Esophagus mucosa (tissue), 1 donor: ENCODE measurements at regions not wholly inside any gene's neighbourhood (a gene's known extent, or its start where the extent isn't known, plus 50 kb on each side); places are given as distances from the start of the nearest gene placed in this dataset.
"Not testable (repeated sequence)": the region's sequence is repeated elsewhere in the genome, so short reads cannot be mapped to it uniquely, and the experiment has no call there.

Experiments used
- ATAC-seq: fragments of 200-7000 bp; cut with Tn5 transposase; one replicate; pipeline ENCODE4 v1.9.1; 2020
- donor health status: DM: yes; HTN: yes; CAD: no.

GRCh38 chr1:157205982-157206381 is 67.8 kb upstream of the ETV3 start:
- not testable (repeated sequence) for ATAC-seq

DNA sequence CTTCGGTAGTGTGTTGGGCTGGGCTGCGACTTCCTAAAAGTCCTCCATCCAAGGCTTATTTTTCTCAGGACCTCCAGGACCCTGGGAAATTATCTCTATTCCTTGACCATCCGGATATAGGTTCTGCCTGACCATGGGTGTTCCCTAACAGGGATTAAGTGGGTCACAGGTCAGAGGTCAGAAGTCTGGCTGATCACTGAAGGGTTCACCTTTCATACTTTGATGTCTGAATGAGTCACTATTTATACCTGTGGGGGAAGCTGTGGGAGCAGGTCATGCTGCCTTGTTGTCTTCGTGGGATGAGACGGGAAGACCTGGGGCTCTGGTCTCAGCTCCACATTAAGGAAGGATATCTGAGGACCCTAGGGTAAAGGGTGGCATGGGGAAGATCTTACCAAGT is 65.0 kb upstream of the ETV3 start:
- ATAC-seq: no peak

GRCh38 chr1:157202331-157202730 is 64.1 kb upstream of the ETV3 start:
- no peak for ATAC-seq

DNA sequence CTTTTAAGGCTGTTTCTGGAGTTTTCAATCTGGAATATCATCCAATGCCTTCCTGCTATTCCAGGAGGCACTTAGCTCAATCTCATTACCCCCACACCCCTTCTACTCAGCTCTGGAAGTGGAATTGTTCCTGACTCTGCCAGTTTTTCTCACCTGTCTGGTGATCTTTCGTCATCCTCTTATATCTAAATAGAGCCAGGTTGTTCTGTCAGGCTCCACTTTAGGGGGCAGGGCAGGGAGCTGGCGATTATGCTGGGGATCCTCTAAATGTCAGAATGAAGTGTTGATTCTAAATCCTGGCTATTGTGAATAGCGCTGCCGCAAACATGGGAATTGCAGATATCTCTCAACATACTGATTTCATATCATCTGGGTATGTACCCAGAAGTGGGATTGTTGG is 63.6 kb upstream of the ETV3 start:
- no peak for ATAC-seq

- no peak for ATAC-seq
These were observed 62.3 kb upstream of the ETV3 start for GRCh38 chr1:157200451-157200850.

GRCh38 chr1:157199421-157199755 is 61.2 kb upstream of the ETV3 start:
- peak; percentile 46 for ATAC-seq

DNA sequence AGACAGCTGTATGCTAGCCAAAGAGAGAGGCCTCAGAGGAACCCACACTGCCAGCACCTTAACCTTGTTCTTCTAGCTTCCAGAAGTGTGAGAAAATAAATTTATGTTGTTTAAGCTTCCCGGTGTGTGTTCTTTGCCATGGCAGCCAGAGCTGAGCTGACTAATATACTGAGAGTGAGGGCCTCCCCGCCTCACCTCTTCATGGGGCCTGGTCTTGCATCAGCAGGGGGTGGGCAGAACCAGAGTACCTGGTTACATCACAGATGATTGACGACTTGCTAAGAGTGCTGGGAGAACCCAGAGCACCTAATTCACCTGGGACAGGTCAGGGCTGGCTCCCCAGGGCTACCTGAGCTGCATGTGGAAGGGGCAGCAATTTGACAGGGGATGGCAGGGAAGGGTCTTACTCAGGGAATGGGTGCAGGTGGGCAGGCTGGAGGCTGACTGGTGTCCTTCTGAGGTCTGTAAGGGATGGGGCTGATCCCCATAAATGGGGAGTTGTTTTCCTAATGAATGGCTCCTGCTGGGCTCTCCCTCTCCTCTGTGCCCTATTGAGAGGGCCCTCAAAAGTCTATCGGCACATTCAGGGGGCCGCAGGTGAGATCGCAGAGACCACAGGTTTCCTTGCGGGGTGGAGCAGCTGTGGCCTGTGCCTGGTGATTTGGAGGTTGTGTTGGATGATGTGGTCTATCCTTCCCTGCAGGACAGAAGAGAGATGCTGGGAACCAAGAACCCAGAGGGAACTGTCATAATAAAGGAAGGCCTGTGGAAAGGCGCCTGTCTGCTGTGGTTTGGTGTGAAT is 60.6 kb upstream of the ETV3 start:
- peak; percentile 87 for ATAC-seq

DNA sequence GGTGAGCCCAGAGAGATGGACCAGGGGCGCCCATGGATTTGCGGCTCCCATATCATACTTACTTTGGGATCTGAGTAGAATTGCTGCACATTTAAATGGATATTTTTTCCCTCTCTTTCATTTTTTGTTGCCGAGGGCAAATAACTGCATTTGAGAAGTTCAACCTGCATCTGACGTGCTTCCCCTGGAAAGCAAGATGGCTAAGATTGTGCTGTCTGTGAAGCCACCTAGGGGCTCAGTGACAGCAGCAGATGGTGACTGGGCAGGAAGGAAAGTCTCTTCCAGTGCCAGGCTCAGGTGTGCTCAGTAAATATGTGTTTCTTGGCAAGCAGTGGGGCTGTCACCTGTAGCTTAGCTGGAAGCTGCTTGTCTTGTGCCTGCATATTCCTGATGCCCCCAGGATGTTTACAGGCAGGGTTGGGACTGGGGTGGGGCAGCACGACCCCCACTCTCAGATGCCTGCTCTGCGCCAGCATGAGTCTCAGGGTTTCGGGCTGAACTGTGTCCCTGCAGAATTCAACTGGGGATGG is 59.8 kb upstream of the ETV3 start:
- no peak for ATAC-seq

- not testable (repeated sequence) for ATAC-seq
These were observed 58.7 kb upstream of the ETV3 start for GRCh38 chr1:157196670-157197456.

- no peak for ATAC-seq
These were observed 58.0 kb upstream of the ETV3 start for GRCh38 chr1:157196245-157196543.

GRCh38 chr1:157195521-157196244 is 57.5 kb upstream of the ETV3 start:
- ATAC-seq: no peak

DNA sequence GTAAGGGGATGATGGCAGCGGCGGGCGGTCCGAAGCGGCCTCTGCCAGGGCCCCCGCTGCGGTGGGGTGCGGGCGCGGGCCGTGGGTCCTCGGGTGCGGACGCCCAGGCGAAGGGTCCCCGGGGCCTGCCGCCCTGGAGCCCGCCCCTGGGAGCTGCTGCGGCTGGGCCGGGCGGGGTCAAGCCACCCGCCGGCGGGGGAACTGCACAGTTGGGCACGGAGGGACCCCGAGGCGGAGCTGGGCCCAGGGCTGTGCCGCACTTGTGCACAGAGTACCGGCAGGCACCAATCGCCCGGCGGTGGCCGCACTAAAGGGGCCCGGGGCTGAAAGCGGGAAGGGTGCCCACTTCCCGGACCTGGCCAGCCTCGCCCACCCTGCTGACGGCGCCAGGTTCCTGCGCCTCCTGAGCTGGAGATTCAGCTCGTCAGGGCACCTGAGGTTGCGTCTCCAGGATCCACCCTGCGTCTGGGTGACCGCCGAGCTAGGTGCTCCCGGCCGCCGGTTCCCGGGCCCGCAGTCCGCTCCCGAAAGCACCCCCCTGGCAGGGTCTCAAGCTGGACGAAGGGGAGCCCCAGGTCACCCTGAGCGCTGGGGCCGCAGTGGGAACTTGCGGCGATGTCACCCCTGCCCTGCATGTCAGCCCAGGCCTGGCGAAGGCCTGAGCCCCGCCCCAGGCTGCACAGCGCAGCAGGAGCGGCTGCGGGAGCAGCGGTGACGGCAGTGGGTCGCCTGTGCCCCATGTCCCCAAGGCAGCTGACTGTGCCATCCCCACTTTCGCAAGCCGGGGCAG is 56.7 kb upstream of the ETV3 start:
- ATAC-seq: no peak

GRCh38 chr1:157193702-157194391 is 55.7 kb upstream of the ETV3 start:
- peak; percentile 24 for ATAC-seq

- no peak for ATAC-seq
These were observed 55.0 kb upstream of the ETV3 start for GRCh38 chr1:157193219-157193618.

DNA sequence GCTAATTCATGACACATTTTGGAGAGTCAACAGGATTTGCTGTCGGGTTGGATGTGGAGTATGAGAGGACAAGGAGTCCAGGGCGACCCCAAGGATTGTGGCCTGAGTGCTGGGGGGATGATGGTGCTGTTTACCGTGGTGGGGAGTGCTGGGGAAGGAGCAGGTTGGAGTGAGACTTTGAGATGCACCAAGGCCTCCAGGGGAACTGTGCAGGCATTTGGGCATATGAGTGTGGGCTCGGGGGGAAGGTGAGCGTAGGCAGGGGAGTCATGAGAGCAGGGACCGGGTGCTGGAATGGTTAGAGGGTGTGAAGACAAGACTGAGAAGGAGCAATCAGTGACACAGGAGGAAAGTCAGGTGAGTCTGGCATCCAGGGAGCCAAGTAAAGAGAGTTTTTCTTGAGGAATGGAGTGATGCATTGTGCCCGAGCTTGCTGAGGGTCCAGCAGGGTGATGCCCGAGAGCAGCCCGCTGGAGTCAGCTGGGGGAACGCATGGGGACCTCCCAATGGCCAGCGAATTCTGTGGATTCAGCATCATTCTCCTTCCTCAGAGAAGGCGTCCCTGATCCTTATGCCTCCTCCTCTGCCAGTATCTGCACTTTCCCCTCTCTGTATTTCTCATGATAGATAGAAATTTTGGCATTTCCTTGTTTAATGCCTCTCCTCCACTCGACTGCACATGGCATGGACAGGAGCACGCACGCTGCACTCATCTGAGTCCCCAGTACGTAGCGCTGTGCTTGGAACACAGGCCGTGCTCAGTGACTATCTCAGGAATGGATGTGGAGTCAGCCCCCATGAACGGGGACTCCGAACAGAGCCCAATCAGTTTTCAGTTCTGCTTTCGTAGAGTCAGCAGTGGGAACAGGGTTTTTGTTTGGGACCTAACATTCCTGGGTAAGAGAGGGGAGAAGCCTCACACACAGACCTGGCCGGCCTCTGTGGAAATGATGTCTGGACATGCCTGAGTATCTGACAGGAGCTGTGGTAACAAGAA is 52.1 kb upstream of the ETV3 start:
- no peak for ATAC-seq

- ATAC-seq: no peak
These were observed 50.9 kb upstream of the ETV3 start for GRCh38 chr1:157189096-157189495.
